ENCODE measurements at regions not wholly inside any gene's neighbourhood (a gene's known extent, or its start where the extent isn't known, plus 50 kb on each side); places are given as distances from the start of the nearest gene placed in this dataset.

DNA sequence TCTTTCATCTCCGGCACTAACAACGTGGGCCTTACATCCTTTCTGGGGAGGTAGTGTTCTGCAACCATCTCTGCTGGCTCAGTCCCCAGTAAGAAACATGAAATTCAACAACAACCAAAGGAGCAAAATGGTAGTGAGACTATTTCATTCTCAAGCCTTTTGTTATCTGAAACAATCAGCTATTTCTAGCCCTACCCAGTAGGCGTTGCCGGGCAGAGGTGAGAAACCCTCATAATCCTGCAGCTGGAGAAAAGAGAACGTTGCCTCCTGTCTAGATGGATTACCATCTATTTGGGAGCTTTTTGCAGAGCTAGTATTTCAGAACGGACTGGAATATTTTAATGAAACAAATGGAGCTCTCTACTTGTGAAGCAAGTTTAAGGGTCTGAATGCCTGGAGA, 66.4 kb upstream of the GPR174 start:
- ChIA-PET CTCF (no interaction called here), POLR2A (ENCODE audit: low non-redundant PET) (no interaction called here)
- intact Hi-C loops (cut with micrococcal nuclease; ENCODE audit: unreplicated experiment), result no loop called here

DNA sequence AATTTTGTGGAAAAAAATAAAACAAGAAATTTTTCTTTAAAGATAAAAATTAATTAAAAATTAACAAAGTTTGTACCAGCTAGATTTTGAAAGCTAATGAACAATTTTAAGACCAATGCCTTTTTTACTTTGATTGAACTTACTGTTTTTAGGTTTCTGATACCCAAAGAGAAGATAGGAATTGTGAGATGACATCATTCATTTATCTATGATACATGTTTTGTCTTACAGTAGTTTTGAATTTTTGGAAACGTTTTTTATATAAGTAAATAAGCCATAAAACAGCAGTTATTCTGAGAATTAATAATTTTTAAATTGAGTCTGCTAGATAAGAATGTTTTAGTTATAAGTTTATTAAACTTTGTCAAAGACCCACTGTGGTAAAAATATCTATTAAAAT, 65.0 kb upstream of the GPR174 start:
- Histone ChIP-seq H3K36me3 (ENCODE audit: insufficient read depth, low read length, poor library complexity, severe bottlenecking) (no peaks in the 10 kb centered on the region), H3K4me1 (ENCODE audit: insufficient read depth, low read length, poor library complexity, severe bottlenecking) (peaks cover 26% of the 10 kb centered on the region), H3K4me3 (ENCODE audit: low read depth, low read length, poor library complexity, severe bottlenecking) (no peak overlapping the region), H3K9me3 (ENCODE audit: low read depth, low read length, poor library complexity, severe bottlenecking) (no peaks in the 10 kb centered on the region), H3K27me3 (replicated peaks; ENCODE audit: insufficient read depth, low read depth, low read length, poor library complexity) (no peaks in the 10 kb centered on the region), H3K27ac (ENCODE audit: low read depth, low read length, poor library complexity, severe bottlenecking) (peak overlapping the region; percentile 48)
- ChIA-PET POLR2A (ENCODE audit: low non-redundant PET) (no interaction called here), CTCF (no interaction called here)
- TF ChIP-seq, protein P1, sequence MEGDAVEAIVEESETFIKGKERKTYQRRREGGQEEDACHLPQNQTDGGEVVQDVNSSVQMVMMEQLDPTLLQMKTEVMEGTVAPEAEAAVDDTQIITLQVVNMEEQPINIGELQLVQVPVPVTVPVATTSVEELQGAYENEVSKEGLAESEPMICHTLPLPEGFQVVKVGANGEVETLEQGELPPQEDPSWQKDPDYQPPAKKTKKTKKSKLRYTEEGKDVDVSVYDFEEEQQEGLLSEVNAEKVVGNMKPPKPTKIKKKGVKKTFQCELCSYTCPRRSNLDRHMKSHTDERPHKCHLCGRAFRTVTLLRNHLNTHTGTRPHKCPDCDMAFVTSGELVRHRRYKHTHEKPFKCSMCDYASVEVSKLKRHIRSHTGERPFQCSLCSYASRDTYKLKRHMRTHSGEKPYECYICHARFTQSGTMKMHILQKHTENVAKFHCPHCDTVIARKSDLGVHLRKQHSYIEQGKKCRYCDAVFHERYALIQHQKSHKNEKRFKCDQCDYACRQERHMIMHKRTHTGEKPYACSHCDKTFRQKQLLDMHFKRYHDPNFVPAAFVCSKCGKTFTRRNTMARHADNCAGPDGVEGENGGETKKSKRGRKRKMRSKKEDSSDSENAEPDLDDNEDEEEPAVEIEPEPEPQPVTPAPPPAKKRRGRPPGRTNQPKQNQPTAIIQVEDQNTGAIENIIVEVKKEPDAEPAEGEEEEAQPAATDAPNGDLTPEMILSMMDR (conservative IDR thresholded peaks at IDR 0.05; ENCODE audit: low read depth, low read length), result no peak
- TF ChIP-seq EZH2 (IDR thresholded peaks at IDR 0.05; ENCODE audit: borderline replicate concordance, low read depth, low read length, poor library complexity, severe bottlenecking), result no peak
- intact Hi-C loops (cut with micrococcal nuclease; ENCODE audit: unreplicated experiment), result no loop called here
- DNase-seq (ENCODE audit: low spot score), result no peak
- no TSS peak for BruUV-seq (replicated peaks)

More for the DNA sequence above, 66.4 kb upstream of the GPR174 start:
- Histone ChIP-seq H3K4me1 (ENCODE audit: insufficient read depth, low read length, poor library complexity, severe bottlenecking) (peaks cover 22% of the 10 kb centered on the region), H3K4me3 (ENCODE audit: low read depth, low read length, poor library complexity, severe bottlenecking) (no peak overlapping the region), H3K9me3 (ENCODE audit: low read depth, low read length, poor library complexity, severe bottlenecking) (no peaks in the 10 kb centered on the region), H3K36me3 (ENCODE audit: insufficient read depth, low read length, poor library complexity, severe bottlenecking) (no peaks in the 10 kb centered on the region), H3K27me3 (replicated peaks; ENCODE audit: insufficient read depth, low read depth, low read length, poor library complexity) (no peaks in the 10 kb centered on the region), H3K27ac (ENCODE audit: low read depth, low read length, poor library complexity, severe bottlenecking) (no peak overlapping the region)
- BruUV-seq (replicated peaks), result no TSS peak
- no peak for DNase-seq (ENCODE audit: low spot score)
- TF ChIP-seq, protein P1 (conservative IDR thresholded peaks at IDR 0.05; ENCODE audit: low read depth, low read length), result no peak
- no peak for TF ChIP-seq EZH2 (IDR thresholded peaks at IDR 0.05; ENCODE audit: borderline replicate concordance, low read depth, low read length, poor library complexity, severe bottlenecking)

DNA sequence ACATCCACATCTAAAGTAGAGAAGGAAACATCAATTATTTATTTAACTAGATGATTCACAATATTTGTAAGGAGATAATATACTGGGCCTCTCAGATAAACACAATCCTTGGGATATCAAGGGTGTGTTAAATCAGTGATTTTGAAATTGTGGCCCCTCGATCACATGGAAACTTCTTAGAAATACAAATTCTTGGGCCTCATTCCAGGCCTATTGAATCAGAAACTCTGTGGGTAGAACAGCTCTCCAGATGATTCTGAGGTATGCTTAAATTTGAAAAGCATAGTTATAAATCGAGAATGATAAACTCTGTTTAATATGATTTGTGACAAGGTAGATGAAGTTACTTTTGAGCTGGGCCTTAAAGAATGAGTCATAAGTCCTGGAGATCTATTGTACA, 64.3 kb upstream of the GPR174 start:
- H3K4me3 ChIP-seq (ENCODE audit: low read depth, low read length, poor library complexity, severe bottlenecking), result no peak overlapping the region
- H3K9me3 ChIP-seq (ENCODE audit: low read depth, low read length, poor library complexity, severe bottlenecking), result no peaks in the 10 kb centered on the region
- ChIA-PET POLR2A (ENCODE audit: low non-redundant PET) (no interaction called here), CTCF (interaction anchor here (1.8 kb wide), 1 partner anchor 484 kb away, joined by 4 read pairs; no protein-coding TSS in a partner anchor)
- H3K27me3 ChIP-seq (replicated peaks; ENCODE audit: insufficient read depth, low read depth, low read length, poor library complexity), result no peaks in the 10 kb centered on the region
- BruUV-seq (replicated peaks), result no TSS peak
- intact Hi-C loops (cut with micrococcal nuclease; ENCODE audit: unreplicated experiment), result loop anchor here (2.0 to 10.0 kb wide), 5 partner anchors 192 to 483 kb away; partner anchors contain the start of gene LPAR4
- TF ChIP-seq, protein P1 (conservative IDR thresholded peaks at IDR 0.05; ENCODE audit: low read depth, low read length), result no peak
- TF ChIP-seq EZH2 (IDR thresholded peaks at IDR 0.05; ENCODE audit: borderline replicate concordance, low read depth, low read length, poor library complexity, severe bottlenecking), result no peak
- H3K36me3 ChIP-seq (ENCODE audit: insufficient read depth, low read length, poor library complexity, severe bottlenecking), result no peaks in the 10 kb centered on the region
- H3K27ac ChIP-seq (ENCODE audit: low read depth, low read length, poor library complexity, severe bottlenecking), result peak overlapping the region; percentile 48
- H3K4me1 ChIP-seq (ENCODE audit: insufficient read depth, low read length, poor library complexity, severe bottlenecking), result peaks cover 27% of the 10 kb centered on the region
- no peak for DNase-seq (ENCODE audit: low spot score)
